Medulla oblongata (tissue), 1 donor: ENCODE measurements at regions not wholly inside any gene's neighbourhood (a gene's known extent, or its start where the extent isn't known, plus 50 kb on each side); places are given as distances from the start of the nearest gene placed in this dataset.
"Not testable (repeated sequence)": the region's sequence is repeated elsewhere in the genome, so short reads cannot be mapped to it uniquely, and the experiment has no call there.

Experiments used
- DNase-seq: peaks from one replicate; pipeline ENCODE4 v3.0.0-alpha.2; 2015; ENCODE audit errors: extremely low spot score

DNA sequence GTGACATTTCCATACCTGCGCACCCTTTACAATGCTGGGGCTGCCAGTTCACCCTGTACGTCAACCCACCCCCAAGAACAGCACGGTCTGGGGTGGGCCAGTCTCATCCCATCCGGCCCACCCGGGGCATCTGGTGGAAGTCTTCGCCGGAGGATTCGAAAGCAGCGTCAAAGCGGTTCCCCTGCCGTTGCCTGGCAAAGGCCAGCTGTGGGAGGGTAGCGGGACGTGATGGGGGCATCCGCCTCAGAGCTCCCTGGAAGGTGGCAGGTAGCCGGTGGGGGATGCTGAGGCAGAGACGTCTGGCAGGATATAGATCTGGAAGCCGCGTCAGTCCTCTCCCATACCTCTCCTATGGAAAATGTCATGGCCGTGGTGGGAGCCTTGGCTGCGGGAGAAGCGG is 749.1 kb upstream of the DEFB115 start:
- not testable (repeated sequence) for DNase-seq

DNA sequence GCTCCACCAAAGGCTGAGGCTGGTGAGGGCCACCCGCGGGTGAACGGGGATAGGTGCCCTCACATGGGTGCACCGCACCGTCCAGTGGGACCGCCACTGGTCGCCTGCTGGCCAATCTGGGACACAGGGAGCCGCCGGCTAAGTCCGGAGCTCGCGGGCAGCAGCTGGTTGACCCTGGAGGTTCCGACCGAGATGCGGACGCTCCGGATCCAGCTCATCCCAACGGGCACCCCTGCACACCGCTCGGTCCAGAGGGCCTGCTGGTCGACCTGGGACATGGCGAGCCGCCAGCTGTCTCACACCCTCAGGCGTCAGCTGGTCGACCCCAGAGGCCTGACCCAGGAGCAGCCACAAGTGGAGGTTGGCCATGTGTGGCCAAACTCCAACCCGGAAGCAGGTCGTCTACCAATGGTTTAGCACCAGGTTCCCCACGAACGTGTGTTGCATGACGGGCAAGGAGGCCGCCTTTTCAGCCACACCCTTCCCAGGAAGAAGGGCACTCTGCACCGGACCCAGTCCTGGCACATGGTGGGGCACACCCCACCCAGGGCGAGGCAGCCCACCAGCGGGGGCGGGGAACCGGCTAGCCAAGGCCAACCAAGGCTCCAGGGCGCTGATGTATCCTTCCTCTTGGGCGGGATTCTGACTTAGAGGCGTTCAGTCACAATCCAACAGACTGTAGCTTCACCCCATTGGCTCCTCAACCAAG is 746.0 kb upstream of the DEFB115 start:
- DNase-seq, result no peak

DNA sequence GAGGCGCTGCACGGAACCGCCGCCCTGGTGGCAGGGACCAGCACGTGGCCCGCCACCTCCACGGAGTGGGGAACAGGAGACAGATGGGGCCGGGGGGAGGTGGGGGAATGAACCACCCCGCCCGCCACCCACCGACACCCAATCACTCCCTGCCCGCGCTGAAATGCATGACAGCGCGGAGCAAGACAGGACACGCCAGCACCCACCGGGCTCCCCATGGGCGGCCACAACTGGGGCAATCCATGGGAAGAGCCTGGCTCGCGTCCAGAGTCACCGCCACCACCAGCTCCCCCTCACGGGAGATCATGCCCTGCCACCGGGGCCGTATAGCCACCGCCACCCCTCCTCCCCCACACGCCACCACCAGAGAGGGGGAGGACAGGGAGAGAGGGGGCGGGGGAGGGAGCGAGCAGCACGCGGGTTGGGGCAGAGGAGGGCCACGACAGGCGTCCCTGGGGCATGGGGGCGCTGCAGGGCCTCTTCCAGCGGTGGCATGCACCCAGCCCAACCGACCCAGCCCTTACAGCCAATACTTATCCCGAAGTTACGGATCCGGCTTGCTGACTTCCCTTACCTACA is 744.3 kb upstream of the DEFB115 start:
- no peak for DNase-seq

DNA sequence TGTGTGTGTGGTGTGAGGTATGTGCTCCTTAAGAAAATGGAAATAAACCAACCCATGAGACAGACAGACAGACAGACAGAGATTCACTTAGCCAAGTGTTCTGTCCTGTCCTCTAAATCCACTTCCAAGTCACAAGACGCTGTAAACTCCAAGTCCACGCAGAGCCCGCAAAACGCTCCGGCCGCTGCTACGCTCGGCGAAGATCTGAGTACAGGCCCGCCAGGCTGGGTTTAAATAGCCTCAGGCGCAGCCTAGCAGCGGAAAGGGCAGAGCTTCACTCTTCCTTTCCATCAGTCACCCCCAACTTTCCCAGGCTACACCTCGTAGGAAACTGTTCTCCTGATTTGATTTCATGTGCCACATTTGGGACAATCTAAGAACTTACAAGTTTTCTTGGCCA is 741.5 kb upstream of the DEFB115 start:
- not testable (repeated sequence) for DNase-seq

DNA sequence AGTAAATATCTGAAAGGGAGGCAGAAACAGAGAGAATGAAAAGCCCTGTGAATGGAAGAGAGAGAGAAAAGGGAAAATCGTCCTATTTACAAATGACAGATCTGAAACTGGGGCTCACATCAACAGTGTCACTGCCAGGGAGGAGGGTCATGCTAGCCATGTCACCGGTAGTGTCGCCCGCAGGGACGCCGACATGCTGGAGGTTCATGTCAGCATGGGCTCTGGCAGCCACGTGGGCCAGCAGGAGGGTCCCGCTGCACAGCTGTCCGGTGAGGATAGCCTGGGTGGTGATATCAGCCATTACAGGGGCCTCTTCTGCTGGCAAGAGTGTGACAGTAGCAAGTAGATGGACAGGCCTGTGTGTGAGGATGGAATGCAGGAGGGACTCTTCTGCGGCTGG is 738.6 kb upstream of the DEFB115 start:
- not testable (repeated sequence) for DNase-seq

- not testable (repeated sequence) for DNase-seq
Observed at GRCh38 chr20:30521686-30522415, 735.6 kb upstream of the DEFB115 start.

- DNase-seq, result not testable (repeated sequence)
Observed at GRCh38 chr20:30524155-30524554, 733.3 kb upstream of the DEFB115 start.

GRCh38 chr20:30524761-30525160 is 732.7 kb upstream of the DEFB115 start:
- DNase-seq, result not testable (repeated sequence)

DNA sequence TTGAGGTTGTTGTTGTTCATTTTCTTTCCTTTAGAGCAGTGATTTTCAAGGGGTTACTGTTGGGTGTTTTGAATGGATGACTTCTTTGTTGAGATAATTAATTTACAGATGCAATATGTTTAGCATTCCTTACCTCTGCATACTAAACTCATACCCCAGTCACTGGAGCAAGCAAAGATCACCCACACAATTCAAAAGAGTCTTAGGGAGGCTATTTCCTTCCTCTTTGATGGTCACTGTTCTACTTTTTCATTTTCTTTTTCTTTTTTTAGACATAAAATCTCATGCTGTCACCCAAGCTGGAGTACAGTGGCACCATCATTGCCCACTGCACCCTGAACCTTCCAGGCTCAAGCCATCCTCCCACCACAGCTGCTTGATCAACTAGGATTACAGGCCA is 723.8 kb upstream of the DEFB115 start:
- DNase-seq, result not testable (repeated sequence)

- DNase-seq, result peak; percentile 69
Observed at GRCh38 chr20:30537459-30537858, 720.0 kb upstream of the DEFB115 start.

DNA sequence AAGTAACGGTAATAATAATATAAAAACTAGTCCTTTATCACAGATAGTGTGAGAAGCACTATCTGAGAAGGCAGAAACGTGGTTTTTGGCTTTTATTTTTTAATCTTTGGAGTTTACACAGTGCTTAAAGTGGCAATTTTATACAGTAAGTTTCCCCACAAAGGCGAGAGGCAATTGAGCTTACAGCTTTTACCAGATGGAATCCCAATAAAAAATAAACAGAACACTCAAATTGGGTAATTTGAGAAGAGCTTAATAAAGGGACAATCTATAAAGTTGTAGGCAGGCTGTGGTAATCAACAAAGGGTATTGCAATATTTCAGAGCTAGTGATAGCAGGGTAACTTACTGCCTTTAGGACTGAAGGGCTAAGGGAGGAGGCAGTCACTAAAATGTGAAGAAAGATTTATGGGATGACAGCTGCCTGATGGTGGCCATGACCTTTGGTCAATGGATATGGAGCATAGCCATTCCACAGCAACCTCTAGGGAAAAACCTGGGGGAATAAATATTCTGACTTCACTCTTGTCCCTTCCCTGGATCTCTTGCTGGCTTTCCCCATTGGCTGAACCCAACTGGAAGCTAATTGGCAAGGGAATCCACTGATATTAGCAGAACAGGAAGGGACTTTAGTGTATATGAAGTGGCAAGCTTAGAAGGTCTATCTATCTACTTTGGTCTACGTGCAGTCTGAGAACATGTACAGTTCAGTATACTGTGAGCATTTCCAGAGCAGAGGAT is 717.0 kb upstream of the DEFB115 start:
- DNase-seq, result not testable (repeated sequence)

GRCh38 chr20:30551236-30551635 is 706.2 kb upstream of the DEFB115 start:
- DNase-seq, result not testable (repeated sequence)

- not testable (repeated sequence) for DNase-seq
Observed at GRCh38 chr20:30556797-30557196, 700.7 kb upstream of the DEFB115 start.

DNA sequence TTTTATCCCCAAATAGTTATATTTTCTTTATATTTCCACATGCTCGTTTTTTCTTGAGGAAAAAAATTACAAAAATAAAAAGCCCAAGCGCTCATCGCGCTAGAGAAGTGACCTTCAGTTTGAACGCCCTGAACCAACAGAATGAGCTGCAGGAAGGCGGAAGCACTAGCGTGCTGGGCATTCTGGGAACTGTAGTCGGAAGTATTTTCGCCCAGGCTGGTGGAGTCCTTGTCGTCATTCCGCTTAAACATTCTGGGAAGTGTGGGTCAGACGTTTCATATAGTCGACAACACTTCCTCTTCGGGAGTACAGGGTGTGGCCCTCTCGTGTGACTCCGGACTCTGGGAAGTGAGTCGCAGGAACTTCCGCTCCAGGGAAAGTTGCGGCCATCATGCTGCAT is 692.4 kb upstream of the DEFB115 start:
- not testable (repeated sequence) for DNase-seq

GRCh38 chr20:30569867-30570266 is 687.6 kb upstream of the DEFB115 start:
- DNase-seq, result not testable (repeated sequence)

- DNase-seq, result not testable (repeated sequence)
Observed at GRCh38 chr20:30570622-30571021, 686.8 kb upstream of the DEFB115 start.

DNA sequence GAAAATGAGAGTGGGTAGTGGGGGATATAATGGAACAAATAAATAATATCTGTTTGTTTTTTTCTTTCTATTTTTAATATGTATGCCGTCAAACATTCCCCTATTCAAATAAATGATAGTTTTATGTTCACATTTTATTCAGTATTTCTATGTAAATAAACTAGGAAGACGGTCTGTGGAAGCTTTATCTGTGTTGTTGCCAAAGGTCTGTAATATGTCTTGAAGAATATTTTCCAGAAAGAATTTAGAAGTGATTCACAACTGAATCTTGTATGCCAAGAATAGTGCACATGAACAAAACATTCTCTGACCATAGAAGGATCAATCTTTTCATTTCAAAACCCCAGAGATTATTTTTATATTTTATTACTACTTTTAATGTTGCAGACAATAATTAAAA is 683.1 kb upstream of the DEFB115 start:
- DNase-seq, result not testable (repeated sequence)

DNA sequence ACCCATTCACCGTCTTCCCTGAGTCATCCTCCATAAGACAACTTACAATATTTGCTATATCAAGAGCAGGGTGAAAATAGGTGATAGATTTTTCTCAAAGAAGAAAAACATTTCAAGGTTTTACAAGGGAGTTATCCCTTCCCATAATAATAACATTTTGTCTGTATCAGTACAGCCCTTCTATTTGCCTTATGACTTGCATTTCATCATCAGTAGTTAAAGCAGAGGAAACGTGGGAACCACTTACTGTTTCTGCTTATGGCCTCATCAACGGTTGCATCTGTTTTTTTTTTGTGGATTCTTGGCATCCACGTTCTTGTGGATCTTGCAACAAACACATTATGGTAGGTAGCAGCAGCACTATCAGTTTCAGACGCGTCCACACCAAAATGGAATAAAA is 678.4 kb upstream of the DEFB115 start:
- not testable (repeated sequence) for DNase-seq

DNA sequence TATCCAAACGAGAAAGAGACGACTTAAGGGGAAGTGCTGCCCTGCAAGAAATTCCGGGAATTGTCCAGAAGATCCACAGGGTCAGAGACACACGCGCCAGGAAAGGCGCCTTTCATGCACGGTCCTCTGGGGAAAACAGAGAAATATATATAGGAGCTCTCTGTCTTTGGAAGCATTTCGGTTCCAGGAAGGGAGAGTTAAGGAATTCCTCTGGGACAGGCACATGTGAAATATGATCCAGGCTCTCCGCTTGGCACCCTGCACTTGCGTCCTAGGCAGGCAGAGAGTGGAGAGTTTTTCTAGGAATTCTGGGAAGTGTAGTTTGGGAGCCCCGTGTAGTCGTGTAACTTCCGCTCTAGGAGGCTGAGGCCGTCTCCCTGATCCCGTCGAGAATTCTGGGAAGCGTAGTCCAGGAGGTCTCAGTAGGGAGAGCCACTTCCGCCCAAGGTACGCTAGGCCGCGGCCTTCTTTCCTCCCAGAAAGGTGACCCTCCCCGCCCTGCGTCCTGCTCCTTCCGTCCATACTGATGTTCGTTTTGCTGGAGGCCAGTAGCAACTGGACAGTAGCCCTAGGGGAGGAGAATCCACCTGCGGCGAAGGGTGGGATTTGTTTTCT is 677.5 kb upstream of the DEFB115 start:
- peak; percentile 76 for DNase-seq

DNA sequence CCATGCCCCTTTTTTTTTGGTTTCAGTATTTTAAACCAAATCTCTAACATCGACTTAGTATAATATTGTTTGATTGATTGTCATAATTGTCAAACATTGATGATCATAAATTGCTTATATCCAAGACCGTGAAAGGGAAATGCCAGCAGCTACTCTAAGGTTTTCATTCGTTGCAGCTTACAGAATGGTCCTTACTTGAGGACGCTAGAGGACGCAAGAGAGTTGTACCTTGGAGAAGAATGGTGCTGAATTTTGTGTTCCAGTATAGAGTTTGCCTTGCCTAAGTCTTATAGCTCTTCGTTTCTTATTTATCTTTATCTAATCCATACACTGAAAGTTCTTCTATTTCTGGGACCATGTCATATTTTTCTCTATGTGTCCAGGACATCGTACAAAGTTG is 675.6 kb upstream of the DEFB115 start:
- DNase-seq, result peak; percentile 40

DNA sequence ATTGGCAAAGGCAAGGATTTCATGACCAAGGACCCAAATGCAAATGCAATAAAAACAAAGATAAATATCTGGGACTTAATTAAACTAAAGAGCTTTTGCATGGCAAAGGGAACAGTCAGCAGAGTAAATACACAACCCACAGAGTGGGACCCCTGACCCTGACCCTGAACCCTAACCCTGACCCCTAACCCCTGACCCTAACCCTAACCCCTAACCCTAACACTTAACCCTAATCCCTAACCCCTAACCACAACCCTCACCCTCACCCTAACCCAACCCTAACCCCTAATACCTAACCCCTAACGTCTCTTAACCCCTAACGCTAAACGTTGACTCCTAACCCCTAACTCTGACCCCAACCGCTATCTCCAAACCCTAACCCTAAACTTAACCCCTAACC is 673.1 kb upstream of the DEFB115 start:
- DNase-seq, result not testable (repeated sequence)
